HG03342 (cell line): ENCODE measurements at regions not wholly inside any gene's neighbourhood (a gene's known extent, or its start where the extent isn't known, plus 50 kb on each side); places are given as distances from the start of the nearest gene placed in this dataset.
"Not testable (repeated sequence)": the region's sequence is repeated elsewhere in the genome, so short reads cannot be mapped to it uniquely, and the experiment has no call there.

Experiments used
- ATAC-seq: cut with Tn5 transposase; IDR thresholded peaks from one replicate; pipeline ENCODE4 v1.9.1; 2021; ENCODE audit warnings: mild to moderate bottlenecking, moderate library complexity; ENCODE audit not compliant: unreplicated experiment

DNA sequence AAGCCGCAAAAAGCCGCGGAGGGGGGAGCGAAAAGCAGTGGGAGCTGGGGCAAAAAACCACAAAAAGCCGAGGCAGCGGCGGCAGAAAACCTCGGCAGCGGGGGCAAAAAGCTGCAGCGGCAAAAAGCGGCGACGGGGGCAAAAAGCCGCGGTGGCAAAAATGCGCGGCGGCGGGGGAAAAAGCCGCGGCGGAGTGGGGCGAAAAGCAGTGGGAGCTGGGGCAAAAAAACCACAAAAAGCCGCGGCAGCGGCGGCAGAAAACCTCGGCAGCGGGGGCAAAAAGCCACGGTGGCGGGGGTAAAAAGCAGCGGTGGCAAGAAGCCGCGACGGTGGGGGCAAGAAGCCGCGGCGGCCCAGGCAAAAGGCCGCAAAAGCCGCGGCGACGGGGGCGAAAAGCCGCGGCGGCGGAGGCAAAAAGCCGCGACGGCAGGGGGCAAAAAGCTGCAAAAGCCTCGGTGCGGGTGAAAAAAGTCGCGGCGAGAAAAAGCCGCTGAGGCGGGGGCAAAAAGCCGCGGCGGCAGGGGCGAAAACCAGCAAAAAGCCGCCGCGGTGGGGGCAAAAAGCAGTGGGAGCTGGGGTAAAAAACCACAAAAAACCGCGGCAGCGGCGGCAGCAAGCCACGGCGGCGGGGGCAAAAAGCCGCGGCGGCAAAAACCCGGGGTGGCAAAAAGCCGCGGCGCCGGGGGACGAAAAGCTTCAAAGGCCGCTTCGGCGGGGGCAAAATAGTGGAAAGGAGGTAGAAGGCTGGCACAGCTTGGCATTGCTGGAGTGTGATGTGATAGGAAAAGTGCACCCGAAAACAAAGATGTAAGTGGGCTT is 135.9 kb downstream of the ZNF92 start:
- no peak for ATAC-seq

DNA sequence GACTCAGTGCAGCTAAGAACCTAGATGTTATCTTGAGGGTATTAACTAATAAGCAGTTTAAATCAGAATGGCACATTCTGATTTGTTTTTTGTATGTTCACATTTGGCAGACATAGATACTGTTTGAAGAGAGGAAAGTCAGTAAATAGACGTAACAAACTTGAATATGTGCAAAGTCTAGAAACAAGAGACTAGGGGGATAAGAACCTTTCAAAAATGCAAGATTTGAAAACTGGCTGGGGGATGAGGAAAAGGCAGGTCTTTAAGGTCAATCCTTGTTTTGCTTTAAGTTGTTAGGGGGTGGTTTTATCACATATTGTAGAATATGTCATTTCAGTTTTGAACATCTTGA is 136.5 kb downstream of the ZNF92 start:
- ATAC-seq: not testable (repeated sequence)

DNA sequence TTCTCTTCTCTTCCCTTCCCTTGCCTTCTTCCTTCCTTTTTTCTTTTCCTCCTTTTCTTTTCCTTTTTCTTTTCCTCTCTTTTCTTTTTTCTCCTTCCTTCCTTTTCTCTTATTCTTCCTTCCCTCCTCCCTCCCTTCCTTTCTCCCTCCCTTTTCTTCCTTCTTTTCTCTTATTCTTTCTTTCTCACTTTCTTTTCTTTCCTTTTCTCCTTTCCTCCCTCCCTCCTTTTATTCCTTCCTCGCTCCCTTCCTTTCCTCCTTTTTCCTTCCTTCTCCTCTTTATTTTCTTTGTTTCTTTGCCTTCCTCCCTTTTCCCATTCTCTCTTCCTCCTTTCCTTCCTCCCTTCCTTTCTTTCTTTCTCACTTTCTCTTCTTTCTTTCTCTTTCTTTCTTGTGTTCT is 146.1 kb downstream of the ZNF92 start:
- ATAC-seq: not testable (repeated sequence)

DNA sequence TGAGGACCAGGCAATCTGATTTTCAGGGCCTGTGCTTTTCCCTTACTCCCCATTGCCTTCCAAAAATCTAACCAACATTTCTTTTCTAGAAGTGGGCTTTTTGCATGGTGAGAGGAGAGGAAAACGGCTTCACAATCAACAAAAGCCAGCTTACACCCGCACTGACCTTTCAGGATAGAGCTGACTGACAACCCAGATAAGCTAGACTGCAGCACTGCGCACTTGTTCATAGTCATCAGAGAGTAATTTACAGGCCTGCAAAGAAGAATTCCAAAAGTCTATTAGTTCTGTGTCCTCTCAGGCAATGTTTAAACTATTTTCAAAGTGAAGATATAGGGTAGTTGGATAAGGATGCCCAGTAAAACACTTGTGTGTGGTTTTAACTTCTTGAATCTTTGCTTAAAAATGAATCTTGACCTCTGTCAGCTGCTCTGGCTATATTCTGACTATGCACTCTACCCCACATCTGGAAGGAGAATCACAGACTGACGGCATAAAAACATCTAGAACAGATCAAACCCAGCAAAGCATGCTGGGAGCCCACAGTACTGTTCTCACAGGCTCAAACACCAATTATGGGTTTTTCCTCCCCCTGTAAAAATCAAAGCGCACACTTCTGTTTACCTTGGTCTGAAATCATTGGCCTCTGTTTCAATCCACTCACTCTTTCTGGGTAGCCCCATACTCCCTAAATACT is 172.0 kb downstream of the ZNF92 start:
- ATAC-seq: not testable (repeated sequence)

DNA sequence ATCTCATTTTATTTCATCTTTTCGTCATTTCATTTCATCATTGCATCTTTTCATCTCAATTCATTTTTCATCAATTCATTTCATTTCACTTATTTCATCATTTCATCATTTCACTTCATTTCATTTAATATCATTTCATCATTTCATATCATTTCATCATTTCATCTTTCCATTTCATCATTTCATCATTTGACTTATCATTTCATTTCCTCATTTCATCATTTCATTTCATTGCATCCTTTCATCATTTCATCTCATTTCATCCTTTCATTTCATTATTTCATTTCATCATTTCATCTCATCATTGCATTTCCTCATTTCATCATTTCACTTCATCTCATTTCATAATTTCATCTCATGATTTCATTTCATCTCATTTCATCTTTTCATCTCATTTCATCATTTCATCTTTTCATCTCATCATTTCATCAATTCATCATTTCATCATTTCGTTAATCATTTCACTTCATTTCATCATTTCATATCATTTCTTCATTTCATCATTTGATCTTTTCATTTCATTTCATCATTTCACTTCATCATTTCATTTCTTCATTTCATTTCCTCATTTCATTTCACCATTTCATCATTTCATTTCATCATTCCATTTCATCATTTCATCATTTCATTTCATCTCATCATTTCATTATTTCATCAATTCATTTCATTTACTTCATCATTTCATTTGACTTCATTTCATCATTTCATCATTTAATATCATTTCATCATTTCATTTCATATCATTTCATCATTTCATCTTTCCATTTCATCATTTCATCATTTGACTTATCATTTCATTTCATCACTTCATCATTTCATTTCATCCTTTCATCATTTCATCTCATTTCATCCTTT is 176.2 kb downstream of the ZNF92 start:
- ATAC-seq: not testable (repeated sequence)

DNA sequence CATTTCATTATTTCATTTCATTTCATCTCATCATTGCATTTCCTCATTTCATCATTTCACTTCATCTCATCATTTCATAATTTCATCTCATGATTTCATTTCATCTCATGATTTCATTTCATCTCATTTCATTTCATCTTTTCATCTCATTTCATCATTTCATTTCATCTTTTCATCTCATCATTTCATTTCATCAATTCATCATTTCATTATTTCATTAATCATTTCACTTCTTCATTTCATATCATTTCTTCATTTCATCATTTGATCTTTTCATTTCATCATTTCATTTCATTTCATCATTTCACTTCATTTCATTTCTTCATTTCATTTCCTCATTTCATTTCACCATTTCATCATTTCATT is 176.8 kb downstream of the ZNF92 start:
- not testable (repeated sequence) for ATAC-seq

DNA sequence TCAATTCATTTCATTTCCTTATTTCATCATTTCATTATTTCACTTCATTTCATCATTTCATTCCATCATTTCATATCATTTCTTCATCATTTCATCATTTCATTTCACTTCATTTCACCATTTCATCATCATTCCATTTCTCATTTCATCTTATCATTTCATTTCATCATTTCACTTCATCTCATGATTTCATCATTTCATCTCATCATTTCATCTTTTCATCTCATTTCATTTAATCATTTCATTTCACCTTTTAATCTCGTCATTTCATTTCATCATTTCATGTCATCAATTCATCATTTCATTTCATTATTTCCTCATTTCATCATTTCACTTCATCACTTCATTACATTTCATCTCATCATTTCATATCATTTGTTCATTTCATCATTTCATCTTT is 177.4 kb downstream of the ZNF92 start:
- ATAC-seq: not testable (repeated sequence)

DNA sequence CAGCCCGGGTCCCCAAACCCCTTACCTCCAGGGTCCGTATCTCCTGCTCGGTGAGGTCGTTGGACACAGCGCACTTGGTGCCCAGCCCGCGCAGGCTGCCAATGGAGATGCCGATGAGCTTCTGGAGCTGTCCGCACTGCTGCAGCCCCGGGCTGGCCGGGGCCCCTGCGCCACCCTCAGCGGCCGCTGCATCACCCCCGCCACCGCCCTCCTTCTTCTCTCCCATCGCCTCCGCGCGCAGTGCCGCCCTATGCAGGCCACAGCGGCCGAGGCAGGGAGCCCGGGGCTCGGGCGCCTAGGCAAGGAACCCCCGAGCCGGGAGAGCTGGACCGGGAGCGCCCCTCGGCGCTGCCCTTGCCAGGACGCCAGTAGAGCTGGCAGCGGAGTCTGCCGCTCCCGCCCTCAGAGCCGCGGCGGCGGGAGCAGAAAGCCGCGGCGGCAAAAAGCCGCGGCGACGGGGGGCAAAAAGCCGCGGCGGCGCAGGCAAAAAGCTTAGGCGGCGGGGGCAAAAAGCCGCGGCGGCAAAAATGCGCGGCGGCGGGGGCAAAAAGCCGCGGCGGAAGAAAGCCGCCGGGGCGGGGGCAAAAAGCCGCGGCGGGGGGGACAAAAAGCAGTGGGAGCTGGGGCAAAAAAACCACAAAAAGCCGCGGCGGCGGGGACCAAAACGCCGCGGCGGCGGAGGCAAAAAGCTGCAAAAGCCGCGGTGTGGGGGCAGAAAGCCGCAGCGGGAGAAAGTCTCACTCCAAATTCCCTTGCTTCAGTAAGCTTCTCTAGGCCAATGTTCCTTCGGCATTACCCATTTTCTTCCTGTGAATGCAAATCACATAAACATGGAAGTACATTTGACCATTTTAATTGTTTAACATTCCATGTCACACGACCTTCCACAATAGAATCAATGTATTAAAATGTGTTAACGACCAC is 181.2 kb downstream of the ZNF92 start:
- ATAC-seq: not testable (repeated sequence)

DNA sequence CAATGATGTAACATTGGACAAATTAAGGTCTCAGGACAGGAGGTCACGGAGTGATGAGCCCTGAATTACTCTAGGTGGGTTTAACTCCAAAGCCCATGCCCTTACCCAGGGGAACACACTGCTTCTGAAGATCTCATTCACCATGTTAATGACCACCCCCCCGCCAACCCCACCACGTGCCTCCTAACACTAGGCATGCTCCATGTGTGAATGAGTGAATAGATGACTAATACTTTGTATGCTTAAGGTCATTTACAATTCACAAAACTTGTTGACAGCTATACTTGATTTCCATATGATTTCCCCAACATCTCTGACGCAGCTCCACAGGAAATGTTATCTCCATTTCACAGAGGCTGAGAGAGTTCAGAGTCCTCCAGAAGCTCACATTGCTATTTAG is 184.9 kb downstream of the ZNF92 start:
- not testable (repeated sequence) for ATAC-seq

DNA sequence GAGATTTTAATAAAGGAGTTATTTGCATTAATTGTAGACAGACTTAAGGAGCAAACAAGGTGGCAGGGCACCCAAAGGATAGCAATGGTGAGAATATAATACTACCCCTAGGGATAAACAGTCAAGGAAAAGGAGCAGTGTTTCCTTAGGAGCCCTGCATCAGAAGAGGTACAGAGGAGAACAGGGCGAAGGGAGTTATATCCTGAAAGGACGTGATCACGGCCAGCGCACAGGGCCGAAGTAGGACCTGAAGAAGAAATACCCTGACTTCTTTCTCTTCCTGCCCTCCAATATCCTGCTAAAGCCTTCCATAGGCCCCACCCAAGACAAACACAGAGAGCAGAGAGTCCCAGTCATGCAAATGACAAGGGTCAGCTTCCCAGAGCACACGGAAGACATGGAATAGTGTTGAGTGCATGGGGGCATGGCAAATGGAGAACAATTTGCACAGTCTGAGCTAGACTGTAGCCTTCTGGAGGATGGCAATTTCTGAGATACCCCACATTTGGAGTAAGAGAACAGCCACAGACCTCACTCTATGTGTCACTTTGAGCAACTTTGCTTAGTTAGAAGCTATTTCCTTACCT is 188.2 kb downstream of the ZNF92 start:
- not testable (repeated sequence) for ATAC-seq

DNA sequence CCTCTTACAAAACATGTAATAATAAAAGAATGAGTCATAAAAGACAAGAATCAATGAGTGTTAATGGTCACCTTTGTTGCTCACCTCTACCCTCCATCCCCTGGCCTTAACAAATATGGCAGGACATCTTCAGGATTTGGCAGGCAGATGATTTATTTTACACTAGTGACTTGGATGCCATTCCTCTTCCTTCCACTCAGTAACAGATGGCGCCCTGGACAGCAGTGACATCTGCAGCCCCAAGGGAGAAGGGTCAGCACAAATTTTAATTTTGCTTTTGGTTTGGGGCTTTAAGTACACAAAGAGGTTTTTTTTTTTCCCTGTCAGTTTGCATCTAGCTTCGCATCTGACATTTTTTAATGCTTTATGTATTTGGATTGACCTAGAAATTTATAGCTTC is 188.9 kb downstream of the ZNF92 start:
- peak; percentile 93 for ATAC-seq

DNA sequence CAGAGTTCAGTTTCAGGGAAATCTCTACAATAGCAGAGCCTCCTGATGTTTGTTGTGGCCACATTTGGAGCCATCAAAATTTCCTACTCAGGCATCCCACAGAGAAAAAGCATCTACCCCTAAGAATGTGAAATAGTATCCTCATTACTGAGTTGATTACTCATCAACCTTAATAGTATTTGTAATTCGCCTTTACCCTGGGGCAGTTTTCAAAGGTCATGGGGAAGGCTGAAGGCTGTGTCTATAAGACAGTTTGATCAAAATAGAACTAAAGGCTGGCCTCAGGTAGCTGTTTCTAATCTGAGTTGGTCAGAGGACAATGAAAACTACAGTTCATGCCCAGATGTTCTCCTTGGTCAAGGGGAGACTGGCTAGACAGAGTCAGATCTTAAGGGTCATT is 189.7 kb downstream of the ZNF92 start:
- not testable (repeated sequence) for ATAC-seq

DNA sequence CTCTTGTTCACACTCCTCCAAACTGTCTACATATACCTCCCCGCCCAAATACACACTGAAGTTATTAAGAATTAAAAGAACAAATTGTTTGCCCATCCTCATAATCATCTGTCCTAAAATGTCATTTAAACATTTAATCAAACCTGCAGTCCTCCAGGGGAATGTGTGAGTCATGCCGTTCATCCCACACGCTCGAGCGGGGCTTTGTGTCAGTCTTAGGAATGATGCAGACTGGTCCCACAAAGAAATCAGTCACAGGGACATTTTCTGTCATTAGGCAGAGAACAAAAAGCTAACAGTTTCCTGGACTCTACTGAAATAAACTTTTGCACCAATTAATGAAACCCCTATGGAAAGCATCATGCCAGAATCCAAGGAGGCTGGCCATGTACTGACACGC is 194.6 kb downstream of the ZNF92 start:
- ATAC-seq: not testable (repeated sequence)

DNA sequence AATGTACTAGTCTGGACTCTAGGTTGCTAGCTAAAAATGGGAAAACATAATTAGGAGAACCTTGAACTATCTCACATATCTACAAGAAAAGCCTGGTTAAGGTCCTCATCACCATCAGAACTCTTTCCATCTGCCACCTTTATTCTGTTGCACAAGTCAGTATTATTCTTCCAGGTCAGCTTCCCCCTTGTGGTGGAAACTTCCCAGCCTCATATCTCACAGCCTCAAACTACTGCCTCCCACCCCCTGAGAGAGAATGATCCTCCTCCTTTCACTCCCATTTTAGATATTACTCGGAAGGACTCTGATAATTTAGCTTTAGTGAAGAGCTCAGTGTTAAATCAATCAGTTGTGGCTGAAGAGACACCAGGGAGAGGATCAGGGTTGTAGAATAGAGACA is 197.3 kb downstream of the ZNF92 start:
- ATAC-seq: not testable (repeated sequence)

DNA sequence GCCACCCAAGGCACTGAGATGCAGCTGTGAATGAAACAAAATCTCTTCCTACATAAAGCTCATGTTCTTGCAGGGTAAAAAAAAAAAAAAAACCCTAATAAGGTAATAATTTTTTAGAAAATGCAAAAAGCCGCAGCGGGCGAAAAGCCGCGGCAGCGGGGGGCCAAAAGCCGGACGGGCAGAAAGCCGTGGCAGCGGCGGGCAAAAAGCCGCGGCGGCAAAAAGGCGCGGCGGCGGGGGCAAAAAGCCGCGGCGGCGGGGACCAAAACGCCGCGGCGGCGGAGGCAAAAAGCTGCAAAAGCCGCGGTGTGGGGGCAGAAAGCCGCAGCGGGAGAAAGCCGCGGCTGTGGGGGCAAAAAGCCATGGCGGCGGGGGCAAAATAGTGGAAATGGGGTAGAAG is 198.9 kb downstream of the ZNF92 start:
- ATAC-seq: not testable (repeated sequence)

DNA sequence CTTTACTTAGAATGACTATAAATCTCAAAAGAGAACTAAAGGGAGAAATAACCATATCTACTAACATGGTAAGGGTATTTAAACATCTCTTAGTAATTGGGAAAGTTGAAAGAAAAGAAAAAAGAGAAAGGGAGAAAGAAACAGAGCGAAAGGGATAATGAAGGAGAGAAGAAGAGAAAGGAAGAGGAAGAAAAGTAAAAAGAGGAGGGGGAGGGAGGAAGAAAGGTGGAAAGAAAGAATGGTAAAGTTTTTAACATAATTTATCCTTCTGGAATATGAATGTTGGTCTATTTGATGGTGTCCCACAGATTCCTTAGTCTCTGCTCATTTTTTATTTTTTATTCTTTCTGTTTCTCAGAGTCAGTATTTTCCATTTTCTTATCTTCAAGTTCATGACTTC is 202.7 kb downstream of the ZNF92 start:
- not testable (repeated sequence) for ATAC-seq

DNA sequence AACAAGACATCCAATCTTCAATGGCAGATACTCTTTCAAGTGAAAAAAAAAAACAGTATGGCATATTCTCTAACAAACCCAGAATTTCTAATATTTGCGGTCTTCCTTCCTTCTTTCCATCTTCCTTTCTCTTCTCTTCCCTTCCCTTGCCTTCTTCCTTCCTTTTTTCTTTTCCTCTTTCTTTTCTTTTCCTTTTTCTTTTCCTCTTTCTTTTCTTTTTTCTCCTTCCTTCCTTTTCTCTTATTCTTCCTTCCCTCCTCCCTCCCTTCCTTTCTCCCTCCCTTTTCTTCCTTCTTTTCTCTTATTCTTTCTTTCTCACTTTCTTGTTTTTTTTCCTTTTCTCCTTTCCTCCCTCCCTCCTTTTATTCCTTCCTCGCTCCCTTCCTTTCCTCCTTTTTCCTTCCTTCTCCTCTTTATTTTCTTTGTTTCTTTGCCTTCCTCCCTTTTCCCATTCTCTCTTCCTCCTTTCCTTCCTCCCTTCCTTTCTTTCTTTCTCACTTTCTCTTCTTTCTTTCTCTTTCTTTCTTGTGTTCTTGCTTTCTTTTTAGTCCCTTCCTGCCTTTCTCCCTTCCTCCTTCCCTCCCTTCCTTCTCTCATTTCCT is 209.0 kb downstream of the ZNF92 start:
- ATAC-seq: not testable (repeated sequence)

DNA sequence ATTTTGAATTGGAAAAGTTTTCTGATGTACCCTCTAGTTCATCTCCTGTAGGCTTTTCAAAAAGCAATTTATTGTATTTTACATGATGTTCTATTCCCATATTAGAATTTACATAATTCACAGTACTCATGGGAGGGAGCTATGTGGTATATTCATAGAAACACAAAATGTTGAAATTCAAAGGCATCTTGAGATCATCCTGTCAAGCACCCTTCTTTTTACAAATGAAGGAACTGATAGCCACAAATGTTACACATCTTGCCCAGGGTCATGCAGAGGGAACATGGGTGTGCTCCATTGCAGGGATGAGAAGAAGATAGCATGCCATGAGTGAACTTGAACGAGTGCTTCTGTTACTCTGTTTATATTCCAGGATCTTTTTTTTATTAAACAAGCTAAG is 228.8 kb downstream of the ZNF92 start:
- not testable (repeated sequence) for ATAC-seq

DNA sequence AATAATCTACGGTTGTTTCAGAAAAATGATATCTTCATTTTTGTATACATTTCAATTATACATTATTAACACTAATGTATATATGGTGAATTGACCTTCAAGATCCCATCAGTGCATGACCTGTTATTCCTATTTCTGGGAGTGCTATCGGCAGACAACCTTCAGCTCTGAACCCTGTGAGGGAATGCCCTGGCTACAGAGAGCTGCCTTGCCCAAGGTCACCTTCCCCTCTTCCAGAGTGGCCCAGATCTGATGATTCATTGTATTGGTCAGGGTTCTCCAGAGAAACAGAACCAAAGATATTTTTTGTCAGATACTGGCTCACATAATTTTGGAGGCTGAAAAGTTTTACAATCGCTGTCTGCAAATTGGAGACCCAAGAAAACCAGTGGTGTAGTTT is 235.5 kb downstream of the ZNF92 start:
- no peak for ATAC-seq
